IMR-90 (cell line): ENCODE measurements at regions not wholly inside any gene's neighbourhood (a gene's known extent, or its start where the extent isn't known, plus 50 kb on each side); places are given as distances from the start of the nearest gene placed in this dataset.

Experiments used
- CEBPB ChIP-seq: IDR thresholded peaks from 2 replicates; pipeline ENCODE4 v1.6.1; 2012; ENCODE audit warnings: low read depth, low read length, improper control_type of control experiment
- FOS ChIP-seq: fragments of 150-350 bp; IDR thresholded peaks from 2 replicates; pipeline ENCODE4 v1.6.1; 2016; ENCODE audit warnings: low read depth, low read length
- MAFK ChIP-seq: IDR thresholded peaks from 2 replicates; pipeline ENCODE4 v1.6.1; 2012; ENCODE audit warnings: low read depth, low read length, improper control_type of control experiment
- MAZ ChIP-seq: IDR thresholded peaks from 2 replicates; pipeline ENCODE4 v1.6.1; 2012; ENCODE audit warnings: low read depth, mild to moderate bottlenecking, low read length, improper control_type of control experiment, moderate library complexity, borderline replicate concordance
- MXI1 ChIP-seq: IDR thresholded peaks from 2 replicates; pipeline ENCODE4 v1.6.1; 2012; ENCODE audit warnings: low read depth, mild to moderate bottlenecking, low read length, moderate library complexity, borderline replicate concordance
- POLR2A ChIP-seq: IDR thresholded peaks from 2 replicates; pipeline ENCODE4 v1.6.1; 2012; ENCODE audit warnings: mild to moderate bottlenecking, low read depth, low read length
- RAD21 ChIP-seq: IDR thresholded peaks from 2 replicates; pipeline ENCODE4 v1.6.1; 2012; ENCODE audit warnings: low read length, improper control_type of control experiment
- RFX5 ChIP-seq: IDR thresholded peaks from 2 replicates; pipeline ENCODE4 v1.8.0; 2012; ENCODE audit warnings: low read depth, mild to moderate bottlenecking, low read length, moderate library complexity
- SMC3 ChIP-seq: fragments of 150-350 bp; IDR thresholded peaks from 2 replicates; pipeline ENCODE4 v1.6.1; 2016; ENCODE audit warnings: low read depth, mild to moderate bottlenecking, antibody characterized with exemption, low read length, moderate library complexity
- TF ChIP-seq, protein P1 (sequence below): conservative IDR thresholded peaks from 2 replicates; pipeline ENCODE4 v1.5.1; 2012; ENCODE audit warnings: mild to moderate bottlenecking, low read depth, low read length, improper control_type of control experiment
- TF ChIP-seq, protein P2 (sequence below): fragments of 150-350 bp; IDR thresholded peaks from 2 replicates; pipeline ENCODE4 v1.6.1; 2017; ENCODE audit warnings: mild to moderate bottlenecking, antibody characterized with exemption, low read length, low read depth
- TF ChIP-seq, protein P3 (sequence below): fragments of 150-350 bp; IDR thresholded peaks from 2 replicates; pipeline ENCODE4 v1.6.1; 2016; ENCODE audit warnings: low read depth, mild to moderate bottlenecking, low read length, moderate library complexity, borderline replicate concordance

DNA sequence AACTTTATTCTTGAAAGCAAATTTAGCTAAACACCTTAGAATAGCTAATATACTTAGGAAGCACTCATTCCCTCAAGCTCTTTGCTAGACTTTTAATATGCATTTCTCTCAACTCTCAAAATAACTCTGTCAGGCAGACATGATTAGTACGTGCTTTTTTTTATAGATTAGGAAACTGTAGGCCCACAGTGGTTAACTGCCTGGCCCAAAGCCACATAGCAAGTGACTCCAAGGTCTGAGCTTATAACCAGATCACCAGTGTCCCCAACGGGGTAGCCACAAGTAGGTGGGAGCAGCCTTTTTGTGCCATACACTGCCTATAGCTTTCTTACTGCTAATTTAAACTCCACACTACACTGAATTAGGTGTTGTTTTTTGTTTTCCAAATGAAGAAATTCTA, 576.8 kb downstream of the METTL4 start:
- TF ChIP-seq, protein P1, sequence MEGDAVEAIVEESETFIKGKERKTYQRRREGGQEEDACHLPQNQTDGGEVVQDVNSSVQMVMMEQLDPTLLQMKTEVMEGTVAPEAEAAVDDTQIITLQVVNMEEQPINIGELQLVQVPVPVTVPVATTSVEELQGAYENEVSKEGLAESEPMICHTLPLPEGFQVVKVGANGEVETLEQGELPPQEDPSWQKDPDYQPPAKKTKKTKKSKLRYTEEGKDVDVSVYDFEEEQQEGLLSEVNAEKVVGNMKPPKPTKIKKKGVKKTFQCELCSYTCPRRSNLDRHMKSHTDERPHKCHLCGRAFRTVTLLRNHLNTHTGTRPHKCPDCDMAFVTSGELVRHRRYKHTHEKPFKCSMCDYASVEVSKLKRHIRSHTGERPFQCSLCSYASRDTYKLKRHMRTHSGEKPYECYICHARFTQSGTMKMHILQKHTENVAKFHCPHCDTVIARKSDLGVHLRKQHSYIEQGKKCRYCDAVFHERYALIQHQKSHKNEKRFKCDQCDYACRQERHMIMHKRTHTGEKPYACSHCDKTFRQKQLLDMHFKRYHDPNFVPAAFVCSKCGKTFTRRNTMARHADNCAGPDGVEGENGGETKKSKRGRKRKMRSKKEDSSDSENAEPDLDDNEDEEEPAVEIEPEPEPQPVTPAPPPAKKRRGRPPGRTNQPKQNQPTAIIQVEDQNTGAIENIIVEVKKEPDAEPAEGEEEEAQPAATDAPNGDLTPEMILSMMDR, result no peak
- TF ChIP-seq POLR2A (no peak), RAD21 (no peak), MXI1 (no peak), SMC3 (no peak), MAZ (no peak), RFX5 (no peak), MAFK (no peak), CEBPB (no peak), FOS (no peak)
- TF ChIP-seq, protein P2, sequence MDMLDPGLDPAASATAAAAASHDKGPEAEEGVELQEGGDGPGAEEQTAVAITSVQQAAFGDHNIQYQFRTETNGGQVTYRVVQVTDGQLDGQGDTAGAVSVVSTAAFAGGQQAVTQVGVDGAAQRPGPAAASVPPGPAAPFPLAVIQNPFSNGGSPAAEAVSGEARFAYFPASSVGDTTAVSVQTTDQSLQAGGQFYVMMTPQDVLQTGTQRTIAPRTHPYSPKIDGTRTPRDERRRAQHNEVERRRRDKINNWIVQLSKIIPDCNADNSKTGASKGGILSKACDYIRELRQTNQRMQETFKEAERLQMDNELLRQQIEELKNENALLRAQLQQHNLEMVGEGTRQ, result no peak
- TF ChIP-seq, protein P3, sequence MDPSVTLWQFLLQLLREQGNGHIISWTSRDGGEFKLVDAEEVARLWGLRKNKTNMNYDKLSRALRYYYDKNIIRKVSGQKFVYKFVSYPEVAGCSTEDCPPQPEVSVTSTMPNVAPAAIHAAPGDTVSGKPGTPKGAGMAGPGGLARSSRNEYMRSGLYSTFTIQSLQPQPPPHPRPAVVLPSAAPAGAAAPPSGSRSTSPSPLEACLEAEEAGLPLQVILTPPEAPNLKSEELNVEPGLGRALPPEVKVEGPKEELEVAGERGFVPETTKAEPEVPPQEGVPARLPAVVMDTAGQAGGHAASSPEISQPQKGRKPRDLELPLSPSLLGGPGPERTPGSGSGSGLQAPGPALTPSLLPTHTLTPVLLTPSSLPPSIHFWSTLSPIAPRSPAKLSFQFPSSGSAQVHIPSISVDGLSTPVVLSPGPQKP, result no peak
